B cell (primary cell): ENCODE measurements at regions not wholly inside any gene's neighbourhood (a gene's known extent, or its start where the extent isn't known, plus 50 kb on each side); places are given as distances from the start of the nearest gene placed in this dataset.

Experiments
- ATAC-seq: fragments of 200-7000 bp; cut with Tn5 transposase; one replicate; pipeline ENCODE4 v1.10.0; 2021; ENCODE audit warnings: low read depth, mild to moderate bottlenecking, moderate number of reproducible peaks, moderate library complexity
- CTCF ChIA-PET: fragments of 350-600 bp; sonication (Branson Sonifier 250); formaldehyde crosslinking; loops from one replicate; lab custom pipeline; 2021; ENCODE audit warnings: antibody characterized with exemption, inconsistent platforms; lab: Charles Lee
- POLR2A ChIA-PET: fragments of 350-600 bp; sonication (Branson Sonifier 250); formaldehyde crosslinking; loops from one replicate; lab custom pipeline; 2021; ENCODE audit warnings: antibody characterized with exemption; lab: Charles Lee
- DNase-seq: peaks from one replicate; pipeline ENCODE4 v3.0.0; 2013
- H2AFZ ChIP-seq: 2 replicates; pipeline ENCODE4 v1.6.1; 2012; ENCODE audit warnings: mild to moderate bottlenecking, low read depth, low read length; ENCODE audit not compliant: insufficient read depth, poor library complexity, severe bottlenecking
- H3K27ac ChIP-seq, 2 donors: 1 replicate in 1 of 2; 2 replicates in 1 of 2; pipeline ENCODE4 v1.5.1; 2012 to 2013; ENCODE audit warnings: low read length in 2 of 2, mild to moderate bottlenecking in 2 of 2, moderate library complexity in 1 of 2
- H3K27me3 ChIP-seq, 4 experiments: fragments of 200-600 bp in 1 of 4; sonication (generic) in 1 of 4; replicated peaks in 1 of 4; 1 replicate in 2 of 4; 2 replicates in 2 of 4; pipeline versions ENCODE4 v1.6.1 to v1.7.0; 2013 to 2016; ENCODE audit warnings: low read length in 3 of 4, mild to moderate bottlenecking in 2 of 4, mixed read lengths in 1 of 4, moderate library complexity in 1 of 4; ENCODE audit not compliant: insufficient read depth in 4 of 4, control insufficient read depth in 3 of 4; ENCODE audit errors: control extremely low read depth in 1 of 4
- H3K36me3 ChIP-seq, 2 experiments: replicated peaks in 1 of 2; 1 replicate in 1 of 2; 2 replicates in 1 of 2; pipeline versions ENCODE4 v1.6.1 to v1.7.1; 2013; ENCODE audit warnings: low read length in 1 of 2; ENCODE audit not compliant: insufficient read depth in 2 of 2, control insufficient read depth in 1 of 2; ENCODE audit errors: control extremely low read depth in 1 of 2, extremely low read depth in 1 of 2
- H3K4me1 ChIP-seq, 2 donors: fragments of 200-600 bp in 1 of 2; sonication (generic) in 1 of 2; 1 replicate in 1 of 2; 2 replicates in 1 of 2; pipeline versions ENCODE4 v1.5.1 to v1.6.1; 2013 to 2017; ENCODE audit warnings: low read length in 2 of 2; ENCODE audit not compliant: control insufficient read depth in 2 of 2, insufficient read depth in 2 of 2
- H3K4me2 ChIP-seq: replicated peaks from 2 replicates; pipeline ENCODE3; 2012; ENCODE audit warnings: mild to moderate bottlenecking, low read depth, low read length; ENCODE audit not compliant: poor library complexity, severe bottlenecking
- H3K4me3 ChIP-seq, 5 experiments: fragments of 200-600 bp in 1 of 5; sonication (generic) in 1 of 5; 1 replicate in 3 of 5; 2 replicates in 2 of 5; pipeline versions ENCODE4 v1.5.1 to v1.7.0; 2011 to 2016; ENCODE audit warnings: low read length in 4 of 5, mild to moderate bottlenecking in 4 of 5, low read depth in 2 of 5, control low read depth in 1 of 5, moderate library complexity in 1 of 5; ENCODE audit not compliant: insufficient read depth in 1 of 5; ENCODE audit errors: control extremely low read depth in 1 of 5, extremely low read depth in 1 of 5
- H3K79me2 ChIP-seq: fragments of 200-600 bp; sonication (generic); one replicate; pipeline ENCODE4 v1.6.0; 2016; ENCODE audit warnings: low read length; ENCODE audit not compliant: control insufficient read depth, insufficient read depth
- H3K9ac ChIP-seq: fragments of 200-600 bp; sonication (generic); 2 replicates; pipeline ENCODE4 v1.6.1; 2017; ENCODE audit warnings: mild to moderate bottlenecking, low read length, moderate library complexity
- H3K9me3 ChIP-seq, 3 donors: one replicate each; pipeline versions ENCODE4 v1.6.1 to v1.7.1; 2013; ENCODE audit warnings: low read length in 2 of 3; ENCODE audit not compliant: control insufficient read depth in 2 of 3, insufficient read depth in 1 of 3; ENCODE audit errors: control extremely low read depth in 1 of 3
- H4K20me1 ChIP-seq: 2 replicates; pipeline ENCODE4 v1.6.0; 2012; ENCODE audit warnings: mild to moderate bottlenecking, low read length; ENCODE audit not compliant: insufficient read depth, control insufficient read depth, poor library complexity, severe bottlenecking
- H3K27ac Mint-ChIP-seq: one replicate; pipeline ENCODE4 v1.8.0; 2021; ENCODE audit warnings: mixed read lengths
- H3K27me3 Mint-ChIP-seq: one replicate; pipeline ENCODE4 v1.8.0; 2021; ENCODE audit warnings: mixed read lengths
- H3K4me1 Mint-ChIP-seq: one replicate; pipeline ENCODE4 v1.8.0; 2021; ENCODE audit warnings: mixed read lengths
- H3K4me3 Mint-ChIP-seq: one replicate; pipeline ENCODE4 v1.8.0; 2021; ENCODE audit warnings: mixed read lengths
- H3K9me3 Mint-ChIP-seq: one replicate; pipeline ENCODE4 v1.8.0; 2022; ENCODE audit warnings: mixed read lengths; ENCODE audit not compliant: insufficient read depth
- EZH2 ChIP-seq: IDR thresholded peaks from 2 replicates; pipeline ENCODE4 v1.6.1; 2012; ENCODE audit warnings: borderline replicate concordance, low read depth, mild to moderate bottlenecking, moderate library complexity, low read length; ENCODE audit not compliant: insufficient read depth, poor library complexity, severe bottlenecking
- WGBS: methylation state at CpG from one replicate; pipeline ENCODE4 v1.1.5; 2013; ENCODE audit warnings: missing lambda C conversion rate; ENCODE audit not compliant: insufficient coverage; 5-methylcytosine and 5-hydroxymethylcytosine counted together
- intact Hi-C: fragments of 100-400 bp; cut with micrococcal nuclease; formaldehyde crosslinking; loops from one replicate; pipeline ENCODE4 v1.10.0; 2022
- TF ChIP-seq, protein P1 (sequence below): fragments of 200-600 bp; IDR thresholded peaks from one replicate; pipeline ENCODE4 v1.8.0; 2022; ENCODE audit warnings: antibody characterized with exemption, mild to moderate bottlenecking

DNA sequence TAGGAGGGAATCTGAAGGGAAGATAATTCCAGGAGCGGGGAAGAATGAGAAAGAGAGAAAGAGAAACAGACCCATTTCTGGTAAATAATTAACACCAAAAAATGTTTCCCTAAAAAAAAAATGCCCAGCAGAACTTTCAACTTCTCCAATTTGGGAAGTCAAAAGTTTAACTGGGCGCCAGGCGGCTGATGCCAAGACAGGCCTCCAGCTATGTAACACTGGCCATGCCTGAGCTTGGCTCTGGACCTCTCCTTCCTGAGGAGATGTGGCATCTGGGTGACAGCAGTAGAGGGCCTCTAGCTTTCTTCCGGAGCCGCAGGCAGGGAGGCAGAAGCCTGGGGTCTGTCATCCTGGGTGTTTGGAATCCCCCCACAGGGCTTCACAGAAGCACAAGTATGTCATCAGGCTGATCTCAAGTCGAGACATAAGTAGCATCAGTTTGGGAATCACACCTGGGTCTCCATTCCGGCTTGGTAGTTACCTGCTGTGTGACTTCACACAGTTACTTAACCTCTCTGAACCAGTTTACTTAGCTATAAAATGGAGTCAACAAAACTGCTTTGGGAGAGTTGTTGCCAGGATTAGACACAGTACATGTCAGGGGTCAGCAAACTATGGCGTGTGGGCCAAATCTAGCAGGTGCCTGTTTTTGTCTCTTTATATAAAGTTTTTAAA, 50.5 kb upstream of the TCF7L2 start:
- no peak overlapping the region for H2AFZ ChIP-seq

More for the DNA sequence above, 50.5 kb upstream of the TCF7L2 start:
- Mint-ChIP-seq H3K9me3 (no peaks in the 10 kb centered on the region), H3K4me3 (no peak overlapping the region), H3K27me3 (peaks cover 12% of the 10 kb centered on the region), H3K27ac (no peak overlapping the region), H3K4me1 (no peaks in the 10 kb centered on the region)
- Histone ChIP-seq H3K4me2 (no peak overlapping the region), H3K4me1 (no peaks in the 10 kb centered on the region), H4K20me1 (no peaks in the 10 kb centered on the region), H3K79me2 (no peaks in the 10 kb centered on the region), H3K27ac (no peak overlapping the region), H3K9me3 (no peaks in the 10 kb centered on the region), H3K27me3 (no peaks in the 10 kb centered on the region), H3K4me3 (no peak overlapping the region), H3K9ac (no peak overlapping the region), H3K36me3 (no peaks in the 10 kb centered on the region)
- intact Hi-C loops = no loop called here
- DNase-seq (no peak), ATAC-seq (no peak)
- no peak for TF ChIP-seq EZH2
- TF ChIP-seq, protein P1, sequence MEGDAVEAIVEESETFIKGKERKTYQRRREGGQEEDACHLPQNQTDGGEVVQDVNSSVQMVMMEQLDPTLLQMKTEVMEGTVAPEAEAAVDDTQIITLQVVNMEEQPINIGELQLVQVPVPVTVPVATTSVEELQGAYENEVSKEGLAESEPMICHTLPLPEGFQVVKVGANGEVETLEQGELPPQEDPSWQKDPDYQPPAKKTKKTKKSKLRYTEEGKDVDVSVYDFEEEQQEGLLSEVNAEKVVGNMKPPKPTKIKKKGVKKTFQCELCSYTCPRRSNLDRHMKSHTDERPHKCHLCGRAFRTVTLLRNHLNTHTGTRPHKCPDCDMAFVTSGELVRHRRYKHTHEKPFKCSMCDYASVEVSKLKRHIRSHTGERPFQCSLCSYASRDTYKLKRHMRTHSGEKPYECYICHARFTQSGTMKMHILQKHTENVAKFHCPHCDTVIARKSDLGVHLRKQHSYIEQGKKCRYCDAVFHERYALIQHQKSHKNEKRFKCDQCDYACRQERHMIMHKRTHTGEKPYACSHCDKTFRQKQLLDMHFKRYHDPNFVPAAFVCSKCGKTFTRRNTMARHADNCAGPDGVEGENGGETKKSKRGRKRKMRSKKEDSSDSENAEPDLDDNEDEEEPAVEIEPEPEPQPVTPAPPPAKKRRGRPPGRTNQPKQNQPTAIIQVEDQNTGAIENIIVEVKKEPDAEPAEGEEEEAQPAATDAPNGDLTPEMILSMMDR = no peak
- ChIA-PET POLR2A (no interaction called here), CTCF (no interaction called here)
- WGBS = 93% methylated on average over 4 of the region's 8 CpGs
